Neural progenitor cell (in vitro differentiated cells): ENCODE measurements at regions not wholly inside any gene's neighbourhood (a gene's known extent, or its start where the extent isn't known, plus 50 kb on each side); places are given as distances from the start of the nearest gene placed in this dataset.

Source experiments
- EZH2 ChIP-seq: fragments of 200-600 bp; sonication (generic); IDR thresholded peaks from 2 replicates; pipeline ENCODE4 v1.6.1; 2017; ENCODE audit warnings: antibody characterized with exemption, mild to moderate bottlenecking, moderate library complexity
- TF ChIP-seq, protein P1 (sequence below): fragments of 200-600 bp; sonication (generic); IDR thresholded peaks from 2 replicates; pipeline ENCODE4 v1.5.1; 2017; ENCODE audit warnings: antibody characterized with exemption, mild to moderate bottlenecking

DNA sequence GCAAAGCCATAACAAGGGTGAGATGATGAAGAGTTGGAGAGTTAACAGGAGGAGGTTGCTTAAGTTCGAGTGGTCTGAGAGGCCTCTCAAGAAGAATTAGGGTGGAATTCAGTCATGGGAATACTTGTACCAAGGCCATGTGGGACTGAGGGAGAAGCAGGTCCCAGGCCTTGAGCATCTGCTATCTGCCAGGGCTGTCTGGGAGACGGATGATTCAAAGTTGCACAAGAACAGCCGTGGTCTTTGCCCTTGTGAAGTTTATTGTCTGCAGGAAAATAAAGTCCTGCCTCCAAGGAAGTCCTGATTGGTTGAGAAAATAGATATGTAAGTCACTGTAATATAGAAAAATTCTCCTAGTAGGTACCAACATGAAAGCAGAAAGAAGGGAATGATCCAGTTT, 178.8 kb upstream of the RFC3 start:
- no peak for TF ChIP-seq EZH2
- TF ChIP-seq, protein P1, sequence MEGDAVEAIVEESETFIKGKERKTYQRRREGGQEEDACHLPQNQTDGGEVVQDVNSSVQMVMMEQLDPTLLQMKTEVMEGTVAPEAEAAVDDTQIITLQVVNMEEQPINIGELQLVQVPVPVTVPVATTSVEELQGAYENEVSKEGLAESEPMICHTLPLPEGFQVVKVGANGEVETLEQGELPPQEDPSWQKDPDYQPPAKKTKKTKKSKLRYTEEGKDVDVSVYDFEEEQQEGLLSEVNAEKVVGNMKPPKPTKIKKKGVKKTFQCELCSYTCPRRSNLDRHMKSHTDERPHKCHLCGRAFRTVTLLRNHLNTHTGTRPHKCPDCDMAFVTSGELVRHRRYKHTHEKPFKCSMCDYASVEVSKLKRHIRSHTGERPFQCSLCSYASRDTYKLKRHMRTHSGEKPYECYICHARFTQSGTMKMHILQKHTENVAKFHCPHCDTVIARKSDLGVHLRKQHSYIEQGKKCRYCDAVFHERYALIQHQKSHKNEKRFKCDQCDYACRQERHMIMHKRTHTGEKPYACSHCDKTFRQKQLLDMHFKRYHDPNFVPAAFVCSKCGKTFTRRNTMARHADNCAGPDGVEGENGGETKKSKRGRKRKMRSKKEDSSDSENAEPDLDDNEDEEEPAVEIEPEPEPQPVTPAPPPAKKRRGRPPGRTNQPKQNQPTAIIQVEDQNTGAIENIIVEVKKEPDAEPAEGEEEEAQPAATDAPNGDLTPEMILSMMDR = no peak
